HG03378 (cell line): ENCODE measurements at regions not wholly inside any gene's neighbourhood (a gene's known extent, or its start where the extent isn't known, plus 50 kb on each side); places are given as distances from the start of the nearest gene placed in this dataset.

Source experiments
- ATAC-seq: cut with Tn5 transposase; IDR thresholded peaks from one replicate; pipeline ENCODE4 v1.9.1; 2021; ENCODE audit warnings: mild to moderate bottlenecking, moderate library complexity; ENCODE audit not compliant: unreplicated experiment

DNA sequence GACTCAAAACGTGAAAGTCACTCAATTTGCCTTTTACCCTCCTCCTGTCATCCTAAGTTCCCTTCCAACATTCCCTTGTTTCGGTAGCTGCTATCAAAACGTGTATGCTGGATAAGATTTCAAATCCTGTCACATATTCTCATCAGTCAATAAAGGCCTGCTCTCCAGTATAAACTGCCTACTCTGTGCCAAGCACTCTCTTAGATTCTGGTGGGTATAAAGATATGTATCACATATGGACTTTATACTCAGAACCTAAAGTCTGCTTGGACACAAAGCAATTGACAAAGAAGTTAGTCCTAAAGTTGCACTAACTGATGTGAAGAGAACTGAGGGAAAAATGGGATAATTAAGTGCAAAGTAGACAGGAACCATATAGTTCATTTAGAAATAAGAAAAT lies 476.6 kb upstream of the MARCKS start:
- ATAC-seq = no peak

DNA sequence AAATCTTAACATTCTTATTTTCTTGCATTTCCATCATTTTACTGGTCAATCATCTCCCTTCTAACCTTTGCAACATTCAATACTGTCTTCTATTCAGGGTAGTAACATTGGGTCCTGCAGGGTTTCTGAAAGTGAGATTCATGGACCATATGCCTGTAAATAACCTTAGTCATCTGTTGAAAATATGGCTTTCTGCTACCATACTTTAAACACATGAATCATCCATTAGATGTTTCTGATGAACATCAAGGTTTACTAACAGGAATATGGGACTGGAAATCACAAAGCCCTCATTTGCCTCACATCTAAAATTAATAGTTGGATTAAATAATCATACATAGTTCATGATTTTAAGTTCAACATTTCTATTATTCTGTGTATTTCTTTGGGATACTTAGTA lies 475.9 kb upstream of the MARCKS start:
- ATAC-seq = no peak

DNA sequence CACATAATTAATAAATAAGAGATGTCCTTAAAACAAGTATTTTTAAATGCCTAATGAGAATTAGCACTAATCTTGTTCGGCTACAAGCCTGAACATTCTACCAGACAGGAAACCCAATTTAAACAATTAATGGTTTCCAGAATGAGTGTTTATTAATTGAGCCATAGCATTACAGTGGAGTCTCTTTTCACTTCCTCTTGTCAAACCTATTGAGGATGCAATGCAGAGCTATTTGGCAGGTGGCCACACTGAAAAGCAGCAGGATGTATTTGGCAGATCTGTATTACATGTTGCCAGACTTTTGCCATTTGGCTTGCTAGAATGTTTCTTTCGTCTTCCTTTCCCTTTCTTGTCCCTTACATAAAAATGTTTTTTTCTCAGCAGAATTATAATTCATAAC lies 475.2 kb upstream of the MARCKS start:
- ATAC-seq = peak; percentile 89

DNA sequence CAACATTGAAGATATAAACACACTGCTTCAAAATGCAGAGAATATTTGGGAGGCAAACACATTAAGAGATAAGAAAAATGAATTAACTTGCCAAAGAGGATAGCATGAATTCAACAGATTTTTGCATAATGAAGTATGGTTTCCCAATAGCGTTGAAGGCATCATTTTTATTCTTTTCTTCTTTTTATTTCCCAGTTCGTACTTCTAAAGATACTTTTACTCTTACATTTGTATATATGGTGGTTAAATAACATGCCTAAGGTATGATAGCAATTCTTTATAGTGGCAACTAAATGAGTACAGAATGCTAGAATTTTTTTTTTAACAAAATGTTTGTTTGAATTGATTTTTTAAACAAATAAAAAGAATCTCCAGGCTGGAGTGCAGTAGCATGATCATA lies 473.4 kb upstream of the MARCKS start:
- ATAC-seq = no peak

DNA sequence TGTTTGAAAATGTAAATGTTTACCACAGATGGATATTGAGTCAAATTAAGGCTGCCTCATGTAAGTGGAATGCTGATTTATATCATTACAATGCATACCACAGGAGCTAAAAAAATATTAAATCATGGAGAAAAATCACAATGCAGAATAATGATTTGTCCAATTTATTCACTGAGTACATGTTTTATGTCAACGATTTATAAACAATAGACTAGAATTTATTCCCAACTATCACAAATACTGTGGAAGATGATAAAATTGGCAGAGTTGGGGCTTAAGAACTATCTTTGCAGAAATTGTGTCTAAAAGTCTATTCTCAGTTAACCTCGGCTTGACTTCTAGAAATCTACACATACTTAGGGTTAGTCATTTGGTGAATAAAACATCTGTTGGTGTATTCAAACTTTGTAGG lies 472.1 kb upstream of the MARCKS start:
- no peak for ATAC-seq

DNA sequence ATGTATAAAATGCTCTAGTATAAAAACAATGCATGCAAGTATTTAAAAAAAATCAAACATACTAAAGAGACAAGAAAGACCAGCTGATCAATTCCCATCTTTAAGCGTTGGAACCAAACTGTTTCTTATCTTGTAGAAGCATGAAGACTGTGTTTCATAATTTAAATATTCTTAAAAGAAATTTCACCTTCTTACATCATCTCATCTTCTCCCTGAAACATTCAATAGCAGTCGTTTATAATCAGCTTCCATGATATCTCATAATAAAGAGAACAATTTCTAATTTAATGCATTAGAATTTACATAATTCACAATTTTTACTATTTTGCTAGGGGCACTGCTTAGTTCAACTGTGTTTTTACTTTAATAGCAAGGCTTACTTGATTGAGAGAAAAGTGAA lies 468.1 kb upstream of the MARCKS start:
- no peak for ATAC-seq

DNA sequence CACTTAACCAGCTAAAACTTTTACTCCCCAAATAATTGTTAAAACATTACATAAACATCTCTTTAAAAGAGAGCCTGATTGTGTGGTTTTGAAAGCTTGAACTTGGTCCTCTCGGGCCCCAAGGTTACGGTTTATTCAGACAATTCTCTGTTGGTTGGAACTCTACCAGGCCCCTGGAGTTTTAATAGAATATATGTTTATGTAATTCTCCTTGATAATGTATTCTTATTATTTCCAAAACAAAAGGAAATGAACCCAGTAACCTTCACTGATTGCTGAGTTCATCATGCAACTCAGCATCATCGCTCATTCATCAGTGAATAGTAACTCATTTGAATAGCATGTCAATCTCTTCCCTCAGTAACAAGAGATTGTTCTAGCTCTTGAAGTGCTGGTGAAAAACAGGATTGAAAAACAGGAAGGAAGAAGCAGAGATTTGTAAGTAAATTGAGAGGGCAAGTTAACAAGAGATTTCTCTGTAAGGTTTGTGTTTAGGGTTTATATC lies 464.5 kb upstream of the MARCKS start:
- ATAC-seq = no peak

DNA sequence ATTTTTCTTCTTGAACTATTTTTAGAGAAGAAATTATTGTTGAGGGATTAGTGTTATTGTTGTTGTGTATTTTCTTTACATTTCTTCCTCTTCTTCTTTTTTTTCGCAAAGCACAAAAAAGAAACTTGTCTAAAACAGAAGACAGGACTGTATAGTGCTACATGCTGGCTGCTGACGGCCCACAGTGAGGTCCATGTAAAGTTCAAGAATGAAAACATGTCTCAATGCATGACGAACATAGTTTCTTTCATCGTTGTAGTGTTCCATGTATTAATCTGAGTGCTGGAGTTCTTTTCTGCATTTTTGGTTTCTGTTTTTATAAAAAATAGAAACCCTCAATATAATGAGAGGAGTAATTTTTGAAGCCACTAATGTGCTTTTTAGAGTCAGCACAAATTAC lies 462.9 kb upstream of the MARCKS start:
- ATAC-seq = no peak

DNA sequence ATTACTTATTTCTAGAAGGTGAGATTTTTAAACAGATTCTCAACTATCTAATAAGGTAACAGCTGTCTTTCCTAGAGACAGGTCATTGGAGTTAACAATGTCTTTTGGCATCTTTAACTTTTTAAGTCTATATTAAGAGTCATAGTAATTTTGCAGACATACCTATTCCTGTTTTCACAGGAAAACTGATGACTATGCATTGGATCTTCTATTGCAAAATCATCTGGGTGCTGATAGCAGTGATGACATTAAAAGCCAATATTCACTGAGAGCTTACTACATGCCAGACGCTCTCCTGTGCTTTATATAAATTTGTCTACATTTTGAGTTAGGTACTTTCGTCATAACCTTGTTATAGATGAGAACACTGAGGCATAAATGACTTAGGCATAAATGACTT lies 462.4 kb upstream of the MARCKS start:
- ATAC-seq = no peak

DNA sequence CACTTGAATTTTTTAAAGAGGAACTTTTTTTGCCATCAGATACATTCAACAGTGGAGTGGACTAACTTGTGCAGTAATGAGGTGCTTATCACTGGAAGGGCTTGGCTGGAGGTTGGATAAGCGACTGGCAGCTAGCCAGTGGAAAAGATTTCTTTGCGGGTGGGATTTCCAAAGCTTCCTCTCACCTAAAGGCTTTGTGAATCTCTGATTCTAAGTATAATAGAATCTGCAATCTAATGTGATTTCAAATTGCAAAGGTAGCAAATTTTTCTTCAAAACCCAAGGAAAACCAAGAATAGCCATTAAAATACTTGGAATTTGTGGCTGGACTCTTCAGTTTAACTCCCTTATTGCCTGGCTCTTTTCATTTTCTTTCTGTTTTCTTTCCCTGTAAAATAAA lies 460.4 kb upstream of the MARCKS start:
- no peak for ATAC-seq

DNA sequence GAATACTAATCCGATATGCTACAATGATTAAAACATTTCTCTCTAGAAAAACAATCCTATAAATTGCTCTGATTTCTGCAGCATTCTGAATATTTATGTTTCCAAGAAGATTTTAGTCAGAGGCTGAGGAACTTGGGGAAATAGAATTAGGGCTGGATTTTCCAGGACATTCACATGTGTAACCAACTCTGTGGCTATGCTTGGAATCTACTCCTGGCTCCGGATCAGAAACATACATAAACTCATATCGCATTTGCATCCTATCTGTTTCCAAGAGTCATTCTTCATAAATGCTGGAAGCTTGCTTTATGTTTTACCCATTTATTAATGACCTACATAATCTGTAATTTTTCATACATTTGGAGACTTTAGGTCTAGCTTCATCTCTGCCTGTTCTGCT lies 459.9 kb upstream of the MARCKS start:
- no peak for ATAC-seq

DNA sequence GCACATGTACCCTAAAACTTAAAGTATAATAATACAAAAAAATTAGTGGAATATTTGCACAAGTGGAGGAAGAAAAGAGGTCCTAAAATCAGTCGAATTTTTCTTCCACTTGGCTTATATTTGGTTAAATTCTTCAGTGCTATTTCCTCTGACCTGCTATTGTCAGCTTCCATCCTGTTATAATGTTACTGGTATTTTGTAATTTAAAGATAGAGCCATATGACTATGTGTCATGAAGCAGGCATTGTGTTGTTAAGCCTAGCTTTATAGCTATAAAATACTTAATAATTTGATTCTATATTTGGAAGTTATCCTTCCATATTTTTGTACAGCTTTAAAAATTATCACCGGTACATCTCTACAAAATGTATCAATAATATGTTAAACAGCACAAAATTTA lies 455.9 kb upstream of the MARCKS start:
- ATAC-seq = no peak

DNA sequence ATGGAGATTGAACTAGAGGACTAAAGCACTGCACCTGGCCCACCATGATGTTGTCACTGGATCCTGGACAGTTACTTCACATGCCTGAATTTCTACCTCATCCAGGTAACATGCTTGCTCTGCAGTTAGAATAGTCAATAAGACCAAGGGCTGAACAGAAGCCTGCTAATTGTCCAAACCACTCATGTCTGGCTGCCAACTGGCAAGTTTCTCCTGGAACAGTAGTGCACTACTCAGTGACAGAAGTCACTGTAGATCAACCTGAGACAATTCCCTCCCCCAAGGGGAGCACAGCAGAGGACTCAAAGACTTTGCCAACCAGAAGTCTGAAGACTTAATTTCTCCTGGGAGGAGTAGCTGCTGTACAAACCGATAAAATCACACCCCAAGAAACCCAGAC lies 454.6 kb upstream of the MARCKS start:
- no peak for ATAC-seq

DNA sequence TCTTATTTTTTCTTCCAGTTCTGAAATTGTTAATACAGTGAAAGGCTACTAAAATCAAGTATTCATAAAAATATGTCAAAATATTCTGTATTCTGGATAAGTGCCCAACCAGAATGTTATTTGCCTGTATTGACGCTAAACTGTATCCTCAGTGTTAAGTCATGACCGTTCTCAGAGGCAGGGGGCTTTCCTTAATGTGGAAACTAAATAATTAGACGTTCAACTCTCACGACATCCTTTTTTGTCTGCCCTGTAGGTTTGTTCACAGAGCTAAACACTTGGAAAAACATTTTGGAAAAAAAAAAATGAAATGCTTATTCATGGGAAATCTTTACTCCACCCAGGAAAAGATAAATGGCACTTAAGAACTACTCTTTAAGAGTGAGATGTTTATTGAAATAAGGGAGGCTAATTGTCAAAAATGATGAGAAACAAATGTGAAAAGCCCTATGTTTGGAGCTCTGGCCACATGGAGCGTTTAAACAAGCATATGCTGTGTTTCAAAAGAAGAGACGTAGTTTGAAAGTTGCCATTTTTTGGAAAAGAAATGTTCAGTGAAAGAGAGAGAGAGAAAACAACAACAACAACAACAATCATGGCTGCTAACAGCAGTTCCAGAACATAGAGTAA lies 453.1 kb upstream of the MARCKS start:
- no peak for ATAC-seq

DNA sequence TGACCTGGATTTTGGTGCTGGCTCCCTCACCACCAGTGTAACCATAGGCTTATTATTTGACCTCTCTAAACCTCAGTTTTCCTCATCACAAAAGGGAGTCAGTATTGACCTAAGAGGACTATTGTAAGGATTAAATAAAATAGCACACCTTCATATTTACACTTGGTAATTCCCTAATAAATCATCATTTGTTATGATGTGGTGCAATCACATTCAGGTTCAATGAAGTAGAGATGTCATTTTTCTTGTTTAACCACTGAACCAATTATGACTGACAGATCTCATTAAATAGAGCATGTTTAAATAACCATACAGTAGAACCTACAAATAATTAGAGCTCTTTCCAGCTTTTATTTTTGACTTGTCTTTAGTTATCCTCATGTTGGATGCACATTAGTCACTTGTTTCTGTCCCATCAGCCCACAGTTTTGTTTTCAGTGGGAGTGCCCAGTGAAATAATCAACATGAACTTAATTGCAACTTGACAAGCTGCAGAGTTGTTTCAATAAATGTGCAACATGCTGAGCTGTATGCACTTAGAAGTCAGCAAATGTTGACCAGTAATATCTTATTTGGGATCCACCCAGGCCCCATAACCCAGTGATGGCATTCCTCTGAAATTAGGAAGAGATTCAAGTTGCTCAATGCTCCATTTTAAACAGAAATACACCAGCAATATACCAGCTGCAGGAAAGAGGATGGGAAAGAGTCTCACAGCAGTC lies 451.7 kb upstream of the MARCKS start:
- ATAC-seq = no peak

DNA sequence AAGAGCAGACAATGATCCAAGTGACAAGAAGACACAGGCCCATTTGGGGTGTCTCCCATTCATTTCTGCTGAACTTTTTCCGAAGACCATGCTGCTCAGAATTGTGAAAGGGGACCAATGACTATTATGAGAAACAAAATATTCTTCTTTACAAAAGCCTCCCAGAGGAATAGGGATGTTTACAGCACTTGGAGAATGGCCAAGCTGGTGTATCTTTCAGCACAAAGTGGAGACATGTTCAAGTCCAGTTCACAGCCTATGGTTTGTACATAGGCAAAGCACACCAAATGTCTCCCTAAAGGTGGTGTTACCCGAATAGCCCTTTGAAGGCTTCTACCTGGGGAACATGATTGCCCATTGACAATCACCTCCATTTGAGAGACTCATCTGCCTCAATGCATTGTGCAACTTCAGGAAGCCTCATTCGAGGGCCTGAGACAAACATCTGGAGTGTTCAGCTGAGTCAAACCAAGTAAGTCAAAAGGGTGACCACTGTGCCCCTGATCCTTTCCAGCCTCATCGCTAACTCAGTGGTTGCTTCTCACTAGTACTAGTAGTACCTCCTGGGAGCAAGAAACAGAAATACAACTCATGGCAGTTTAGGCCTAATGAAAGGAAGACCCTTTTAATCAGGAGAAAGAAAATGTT lies 451.0 kb upstream of the MARCKS start:
- ATAC-seq = no peak

DNA sequence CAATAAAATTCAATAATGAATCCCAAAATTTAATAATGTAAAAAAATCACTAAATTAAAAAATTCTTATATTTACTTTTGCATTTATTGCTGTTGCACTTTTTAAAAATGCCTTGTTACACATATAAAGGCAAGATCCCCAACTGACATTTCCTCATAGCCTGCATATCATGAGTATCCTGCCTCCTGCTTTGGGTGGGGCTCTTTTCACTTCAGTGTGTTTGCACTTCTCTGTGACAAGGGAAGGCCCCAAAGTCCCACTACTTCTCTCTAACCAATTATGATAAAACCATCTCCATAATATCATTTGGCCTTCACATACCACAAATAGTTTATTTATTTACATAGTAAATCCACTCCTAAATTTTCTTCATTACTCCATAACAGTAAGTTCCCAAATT lies 446.1 kb upstream of the MARCKS start:
- no peak for ATAC-seq

DNA sequence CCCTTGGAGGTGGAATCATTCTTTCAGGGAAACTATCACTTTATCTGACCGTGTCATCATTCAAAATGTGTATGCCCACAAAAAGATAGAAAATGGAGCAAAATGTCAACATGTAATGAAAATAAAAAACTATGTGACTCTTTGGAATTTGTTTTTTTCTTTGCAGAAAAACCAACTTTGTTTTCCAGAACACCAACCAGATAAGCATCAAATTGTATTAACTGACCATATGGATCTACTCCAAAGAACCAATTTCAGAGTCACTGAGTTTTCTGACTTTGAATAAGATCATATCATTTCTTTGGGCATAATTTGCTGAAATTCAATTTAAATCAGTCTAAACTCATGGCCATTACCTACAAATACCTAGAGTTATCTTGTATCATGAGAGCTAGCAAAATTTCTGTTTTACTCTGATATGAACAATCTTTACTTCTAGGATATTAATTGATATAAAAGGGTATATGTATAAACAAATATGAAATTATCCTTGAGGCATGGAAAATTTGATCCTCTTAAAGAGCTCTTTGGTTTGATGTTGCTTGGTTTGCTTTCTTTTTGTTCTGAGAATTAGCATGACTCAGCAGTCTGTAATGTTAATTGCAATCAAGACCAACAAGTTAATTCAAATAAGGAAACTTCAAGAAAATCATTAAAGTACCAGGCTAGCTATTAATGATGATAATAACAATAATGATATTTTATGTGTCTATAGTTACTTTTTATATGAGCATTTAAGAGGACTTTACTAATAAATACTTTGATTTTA lies 444.4 kb upstream of the MARCKS start:
- ATAC-seq = no peak

DNA sequence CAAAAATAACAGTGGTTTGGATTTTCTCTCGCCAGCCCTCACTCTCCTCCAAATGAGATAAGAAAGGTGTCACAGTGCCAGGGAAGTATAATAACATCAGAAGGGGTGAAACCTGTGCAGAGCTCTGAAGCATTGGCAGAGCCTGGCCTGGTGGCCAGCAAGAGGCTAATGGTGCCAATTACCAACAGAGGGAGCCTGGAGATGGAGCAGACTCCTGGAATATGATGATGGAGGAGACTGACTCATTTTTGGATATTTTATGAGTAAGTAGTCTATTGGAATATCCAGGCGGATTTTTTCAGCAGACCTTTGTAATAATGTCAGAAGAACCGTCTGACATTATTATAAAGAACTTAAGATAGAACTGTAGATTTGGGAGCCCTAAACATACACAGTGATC lies 442.6 kb upstream of the MARCKS start:
- ATAC-seq = no peak

DNA sequence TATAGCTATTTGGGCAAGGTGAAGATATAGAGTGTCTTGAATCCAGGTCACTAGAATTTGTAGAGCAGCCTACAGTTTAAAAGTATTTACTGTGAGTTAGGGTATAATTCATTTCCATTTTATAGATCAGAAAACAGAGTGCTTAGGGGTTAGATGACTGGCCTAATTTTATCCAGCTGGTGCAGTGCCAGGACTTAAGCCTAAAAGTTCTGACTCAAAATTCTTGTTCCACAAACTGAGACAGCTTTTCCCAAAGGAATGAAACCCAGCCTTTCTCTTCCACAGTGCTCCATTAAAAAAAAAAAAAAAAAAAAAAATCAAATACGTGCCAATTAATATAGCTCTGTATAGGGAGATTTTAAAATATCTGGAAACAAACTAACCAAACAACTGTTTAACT lies 441.0 kb upstream of the MARCKS start:
- no peak for ATAC-seq

DNA sequence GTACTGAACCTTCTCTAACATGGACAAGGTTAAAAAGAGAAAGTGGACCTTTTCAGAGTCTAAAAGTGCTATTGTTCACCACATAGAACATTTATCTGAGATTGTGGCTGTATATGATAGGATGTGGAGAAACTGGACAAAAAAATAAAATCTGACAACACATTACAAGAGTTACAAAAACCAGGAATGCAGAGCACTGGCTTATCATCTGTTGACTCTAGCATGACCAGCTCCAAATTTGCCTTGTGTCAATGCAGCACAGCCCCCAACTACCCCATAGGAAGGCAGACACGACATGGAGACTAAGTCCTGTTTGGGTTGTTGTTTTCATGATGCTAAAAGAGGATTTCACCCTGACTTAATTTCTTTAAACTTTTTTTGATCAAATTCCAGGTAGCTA lies 436.9 kb upstream of the MARCKS start:
- ATAC-seq = no peak

DNA sequence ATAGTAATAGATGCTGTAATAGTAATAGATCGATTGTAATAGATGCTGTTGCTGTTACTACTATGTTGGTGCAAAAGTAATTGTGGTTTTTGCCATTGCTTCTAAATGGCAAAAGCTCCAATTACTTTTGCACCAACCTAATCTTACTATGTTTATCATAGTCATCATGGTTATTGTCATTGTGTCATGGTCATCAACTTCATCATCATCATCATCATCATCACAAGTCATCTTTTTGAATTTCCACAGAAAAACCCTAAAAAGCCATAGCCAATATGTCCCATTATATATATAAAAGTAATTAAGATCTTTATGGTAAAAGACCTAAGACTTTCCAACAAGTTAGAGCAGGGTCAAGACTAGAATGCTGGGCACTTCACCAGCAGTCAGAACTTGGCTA lies 435.1 kb upstream of the MARCKS start:
- ATAC-seq = no peak
